ENCODE measurements at regions not wholly inside any gene's neighbourhood (a gene's known extent, or its start where the extent isn't known, plus 50 kb on each side); places are given as distances from the start of the nearest gene placed in this dataset.

DNA sequence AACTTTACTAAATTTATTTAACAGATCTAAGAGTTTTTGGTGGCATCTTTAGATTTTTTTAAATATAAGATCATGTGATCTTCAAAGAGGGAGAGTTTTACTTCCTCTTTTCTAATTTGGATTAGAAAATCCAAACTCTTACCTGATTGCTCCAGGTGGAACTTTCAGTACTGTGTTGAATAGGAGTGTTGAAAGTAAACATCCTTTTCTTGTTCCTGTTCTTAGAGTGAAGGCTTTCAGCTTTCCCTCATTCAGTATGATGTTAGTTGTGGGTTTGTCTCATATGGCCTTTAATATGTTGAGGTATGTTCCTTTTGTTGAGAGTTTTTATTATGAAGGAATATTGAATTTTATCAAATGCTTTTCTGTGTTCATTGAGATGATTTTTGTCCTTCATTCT is 650.0 kb upstream of the SGCD start:
- TF ChIP-seq, protein P1, sequence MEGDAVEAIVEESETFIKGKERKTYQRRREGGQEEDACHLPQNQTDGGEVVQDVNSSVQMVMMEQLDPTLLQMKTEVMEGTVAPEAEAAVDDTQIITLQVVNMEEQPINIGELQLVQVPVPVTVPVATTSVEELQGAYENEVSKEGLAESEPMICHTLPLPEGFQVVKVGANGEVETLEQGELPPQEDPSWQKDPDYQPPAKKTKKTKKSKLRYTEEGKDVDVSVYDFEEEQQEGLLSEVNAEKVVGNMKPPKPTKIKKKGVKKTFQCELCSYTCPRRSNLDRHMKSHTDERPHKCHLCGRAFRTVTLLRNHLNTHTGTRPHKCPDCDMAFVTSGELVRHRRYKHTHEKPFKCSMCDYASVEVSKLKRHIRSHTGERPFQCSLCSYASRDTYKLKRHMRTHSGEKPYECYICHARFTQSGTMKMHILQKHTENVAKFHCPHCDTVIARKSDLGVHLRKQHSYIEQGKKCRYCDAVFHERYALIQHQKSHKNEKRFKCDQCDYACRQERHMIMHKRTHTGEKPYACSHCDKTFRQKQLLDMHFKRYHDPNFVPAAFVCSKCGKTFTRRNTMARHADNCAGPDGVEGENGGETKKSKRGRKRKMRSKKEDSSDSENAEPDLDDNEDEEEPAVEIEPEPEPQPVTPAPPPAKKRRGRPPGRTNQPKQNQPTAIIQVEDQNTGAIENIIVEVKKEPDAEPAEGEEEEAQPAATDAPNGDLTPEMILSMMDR (IDR thresholded peaks at IDR 0.05; ENCODE audit: borderline replicate concordance, extremely low read depth, low read length, poor library complexity, severe bottlenecking): no peak
- no peak for TF ChIP-seq EZH2 (IDR thresholded peaks at IDR 0.05; ENCODE audit: borderline replicate concordance, low read depth, low read length, severe bottlenecking)

All from DND-41 (cell line).